HG02623 (cell line): ENCODE measurements at regions not wholly inside any gene's neighbourhood (a gene's known extent, or its start where the extent isn't known, plus 50 kb on each side); places are given as distances from the start of the nearest gene placed in this dataset.
"Not testable (repeated sequence)": the region's sequence is repeated elsewhere in the genome, so short reads cannot be mapped to it uniquely, and the experiment has no call there.

ENCODE experiments used
- ATAC-seq: cut with Tn5 transposase; IDR thresholded peaks from one replicate; pipeline ENCODE4 v1.9.1; 2021; ENCODE audit warnings: moderate library complexity; ENCODE audit not compliant: unreplicated experiment

GRCh38 chr10:87300163-87300562 lies 57.4 kb upstream of the NUTM2D start:
- ATAC-seq = not testable (repeated sequence)

- peak; percentile 89 for ATAC-seq
Observed at GRCh38 chr10:87301466-87302115, 56.0 kb upstream of the NUTM2D start.

GRCh38 chr10:87302132-87302531 lies 55.4 kb upstream of the NUTM2D start:
- not testable (repeated sequence) for ATAC-seq

- not testable (repeated sequence) for ATAC-seq
Observed at GRCh38 chr10:87303707-87304106, 53.8 kb upstream of the NUTM2D start.

- not testable (repeated sequence) for ATAC-seq
Observed at GRCh38 chr10:87306681-87307080, 50.9 kb upstream of the NUTM2D start.
